GM12865 (cell line): ENCODE measurements at regions not wholly inside any gene's neighbourhood (a gene's known extent, or its start where the extent isn't known, plus 50 kb on each side); places are given as distances from the start of the nearest gene placed in this dataset.

ENCODE experiments used
- DNase-seq: peaks from one replicate; pipeline ENCODE4 v3.0.0; 2010; ENCODE audit warnings: low read depth
- H3K4me3 ChIP-seq: 2 replicates; pipeline ENCODE4 v1.5.1; 2011; ENCODE audit warnings: mild to moderate bottlenecking, low read depth, low read length, control low read depth
- CTCF ChIP-seq: IDR thresholded peaks from 2 replicates; pipeline ENCODE4 v1.5.1; 2011; ENCODE audit warnings: low read length, control low read depth, low read depth, inconsistent platforms; ENCODE audit not compliant: insufficient read depth; ENCODE audit errors: missing control alignments

DNA sequence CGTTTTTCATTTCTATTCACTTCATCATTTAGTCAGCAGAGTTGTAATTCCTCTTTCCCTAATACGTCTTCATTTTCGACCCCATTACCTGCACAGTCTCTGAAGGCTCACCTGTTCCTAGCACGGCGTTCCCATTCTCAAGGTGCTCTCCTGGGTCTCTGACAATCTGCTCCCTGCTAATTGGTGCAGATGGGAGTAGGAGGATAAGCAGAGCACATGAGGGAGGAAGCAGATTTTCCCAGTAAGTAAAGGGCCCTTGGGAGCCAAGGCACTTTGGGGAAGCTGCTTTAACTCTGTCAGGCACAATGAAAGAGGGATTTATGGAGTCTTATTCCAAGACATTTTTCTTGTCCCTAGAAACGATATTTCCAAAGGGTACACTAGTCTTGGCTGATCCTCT is 466.4 kb downstream of the STIM2 start:
- no peak overlapping the region for H3K4me3 ChIP-seq
- TF ChIP-seq CTCF: no peak
- DNase-seq: no peak

GRCh38 chr4:27327421-27328181 is 467.0 kb downstream of the STIM2 start:
- no peak for TF ChIP-seq CTCF
- H3K4me3 ChIP-seq: no peak overlapping the region
- DNase-seq: peak; percentile 19

- no peak overlapping the region for H3K4me3 ChIP-seq
- DNase-seq: no peak
- no peak for TF ChIP-seq CTCF
Measured at GRCh38 chr4:27338530-27338929, 477.9 kb downstream of the STIM2 start.

DNA sequence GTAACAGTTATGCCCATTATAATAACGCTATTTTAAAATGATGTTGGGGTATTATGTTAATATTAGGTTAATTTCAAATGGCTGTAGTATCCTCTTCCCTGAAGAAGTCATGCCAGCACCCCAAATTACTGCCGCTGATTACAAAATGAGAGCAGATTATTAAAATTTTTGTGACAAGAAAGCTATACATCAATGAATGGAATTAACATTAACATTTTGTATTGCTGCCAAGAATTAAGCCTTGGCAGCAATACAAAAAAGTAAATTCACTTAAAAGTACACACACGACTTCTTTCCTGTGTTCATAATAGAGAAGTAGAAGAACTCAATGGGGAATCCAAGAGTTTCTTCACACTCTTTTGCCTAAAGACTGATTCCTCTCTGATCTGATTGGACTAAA is 482.8 kb downstream of the STIM2 start:
- DNase-seq: no peak
- H3K4me3 ChIP-seq: no peak overlapping the region
- TF ChIP-seq CTCF: no peak

GRCh38 chr4:27350161-27350560 is 489.5 kb downstream of the STIM2 start:
- no peak for DNase-seq

DNA sequence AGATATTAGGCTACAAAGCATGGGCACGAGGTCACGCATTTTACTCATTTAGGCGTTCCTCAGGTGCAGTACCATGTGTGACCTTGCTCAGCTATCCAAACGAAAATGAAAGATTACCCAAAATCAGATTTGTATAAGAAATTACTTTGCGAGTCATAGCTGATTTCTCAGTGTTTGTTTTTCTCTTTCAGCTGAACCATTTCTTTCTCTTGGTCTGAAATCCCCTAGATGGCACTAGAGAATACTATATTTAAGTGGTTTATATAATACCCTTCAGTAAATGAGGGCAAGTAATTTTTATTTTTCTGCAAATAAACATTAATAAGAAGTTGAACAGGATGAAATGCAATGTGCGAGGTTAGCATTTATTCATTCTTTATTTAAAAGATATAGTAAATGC is 496.6 kb downstream of the STIM2 start:
- no peak for DNase-seq
- no peak overlapping the region for H3K4me3 ChIP-seq
- no peak for TF ChIP-seq CTCF

More at GRCh38 chr4:27350161-27350560, 489.5 kb downstream of the STIM2 start:
- H3K4me3 ChIP-seq: no peak overlapping the region
- TF ChIP-seq CTCF: no peak

DNA sequence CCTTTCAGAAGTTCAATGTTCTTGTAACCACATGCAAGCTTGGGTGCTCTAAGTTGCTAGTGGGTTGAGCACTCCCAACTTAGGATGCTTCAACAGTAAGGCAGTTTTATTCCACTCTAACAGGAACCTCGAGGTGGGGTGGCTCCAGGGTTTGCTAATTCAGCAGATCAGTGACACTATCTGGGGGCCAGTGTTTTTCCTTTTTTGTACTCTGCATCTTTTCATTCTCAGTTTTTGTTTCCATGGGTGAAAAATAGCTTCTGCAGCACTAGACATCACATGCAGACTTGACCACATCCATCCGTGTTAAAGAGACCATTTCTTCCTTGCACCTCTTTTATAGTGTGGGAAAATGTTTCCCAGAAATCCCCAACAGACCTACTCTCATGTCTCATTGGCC is 497.6 kb downstream of the STIM2 start:
- DNase-seq: no peak
- no peak overlapping the region for H3K4me3 ChIP-seq
- no peak for TF ChIP-seq CTCF
